Fibroblast of lung (primary cell): ENCODE measurements at regions not wholly inside any gene's neighbourhood (a gene's known extent, or its start where the extent isn't known, plus 50 kb on each side); places are given as distances from the start of the nearest gene placed in this dataset.

ENCODE experiments used
- EZH2 ChIP-seq: IDR thresholded peaks from 2 replicates; pipeline ENCODE4 v1.5.1; 2012; ENCODE audit warnings: low read length, control low read depth, mild to moderate bottlenecking; ENCODE audit errors: missing control alignments
- TF ChIP-seq, protein P1 (sequence below), 2 donors: IDR thresholded peaks in 1 of 2; conservative IDR thresholded peaks in 1 of 2; 1 replicate in 1 of 2; 2 replicates in 1 of 2; pipeline ENCODE4 v1.5.1; 2011 to 2012; ENCODE audit warnings: low read length in 2 of 2, control low read depth in 1 of 2, inconsistent platforms in 1 of 2, low read depth in 1 of 2, mild to moderate bottlenecking in 1 of 2

DNA sequence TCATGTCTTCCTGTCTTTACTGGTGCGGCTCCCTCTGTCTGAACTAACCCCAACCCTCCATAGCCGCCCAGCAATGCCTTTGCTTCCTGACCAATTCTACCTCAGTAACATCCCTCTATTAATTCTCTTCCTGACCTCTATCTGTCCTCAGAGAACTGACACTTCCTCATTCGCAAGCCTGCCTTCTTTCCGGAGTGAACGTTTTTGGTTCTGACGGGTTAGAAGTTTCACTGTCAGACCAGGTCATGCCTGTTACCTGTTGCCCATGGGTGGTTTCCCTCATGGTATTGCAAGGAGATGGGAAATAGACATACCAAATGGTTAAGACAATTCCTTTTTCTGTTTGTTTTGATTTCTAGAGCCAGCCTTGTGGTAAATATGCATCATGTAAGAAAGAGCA, 453.4 kb upstream of the SLC14A2 start:
- TF ChIP-seq, protein P1, sequence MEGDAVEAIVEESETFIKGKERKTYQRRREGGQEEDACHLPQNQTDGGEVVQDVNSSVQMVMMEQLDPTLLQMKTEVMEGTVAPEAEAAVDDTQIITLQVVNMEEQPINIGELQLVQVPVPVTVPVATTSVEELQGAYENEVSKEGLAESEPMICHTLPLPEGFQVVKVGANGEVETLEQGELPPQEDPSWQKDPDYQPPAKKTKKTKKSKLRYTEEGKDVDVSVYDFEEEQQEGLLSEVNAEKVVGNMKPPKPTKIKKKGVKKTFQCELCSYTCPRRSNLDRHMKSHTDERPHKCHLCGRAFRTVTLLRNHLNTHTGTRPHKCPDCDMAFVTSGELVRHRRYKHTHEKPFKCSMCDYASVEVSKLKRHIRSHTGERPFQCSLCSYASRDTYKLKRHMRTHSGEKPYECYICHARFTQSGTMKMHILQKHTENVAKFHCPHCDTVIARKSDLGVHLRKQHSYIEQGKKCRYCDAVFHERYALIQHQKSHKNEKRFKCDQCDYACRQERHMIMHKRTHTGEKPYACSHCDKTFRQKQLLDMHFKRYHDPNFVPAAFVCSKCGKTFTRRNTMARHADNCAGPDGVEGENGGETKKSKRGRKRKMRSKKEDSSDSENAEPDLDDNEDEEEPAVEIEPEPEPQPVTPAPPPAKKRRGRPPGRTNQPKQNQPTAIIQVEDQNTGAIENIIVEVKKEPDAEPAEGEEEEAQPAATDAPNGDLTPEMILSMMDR (conservative IDR thresholded peaks at IDR 0.05 in 1 of 2, IDR thresholded peaks at IDR 0.05 in 1 of 2; ENCODE audit: low read depth in 1 of 2, low read length in 2 of 2) = no peak
- TF ChIP-seq EZH2 = no peak
